IMR-90 (cell line): ENCODE measurements at regions not wholly inside any gene's neighbourhood (a gene's known extent, or its start where the extent isn't known, plus 50 kb on each side); places are given as distances from the start of the nearest gene placed in this dataset.

ENCODE experiments used
- ATAC-seq: fragments of 200-7000 bp; cut with Tn5 transposase; 2 replicates; pipeline ENCODE4 v1.9.1; 2020; ENCODE audit warnings: low read depth, mild to moderate bottlenecking, moderate library complexity
- BruUV-seq: library from RNA; stranded (reverse); fragments of 400-500 nt; replicated peaks from 2 replicates; lab custom pipeline; 2021; lab: Mats Ljungman, UMichigan
- CTCF ChIA-PET: fragments of 300-600 bp; formaldehyde crosslinking; extraction: SDS; loops from one replicate; lab custom pipeline; 2021; ENCODE audit warnings: antibody characterized with exemption; lab: Yijun Ruan, JAX
- POLR2A ChIA-PET: fragments of 300-600 bp; sonication (Branson Sonifier 250); formaldehyde crosslinking; loops from one replicate; lab custom pipeline; 2022; ENCODE audit warnings: antibody characterized with exemption; ENCODE audit not compliant: unreplicated experiment; lab: Charles Lee
- DNase-seq: peaks from one replicate; pipeline ENCODE4 v3.0.0; 2013
- H2AFZ ChIP-seq: replicated peaks from 2 replicates; pipeline ENCODE3; 2013; ENCODE audit warnings: low read length, mild to moderate bottlenecking; ENCODE audit not compliant: poor library complexity
- H2AK5ac ChIP-seq: 2 replicates; pipeline ENCODE4 v1.6.1; 2013; ENCODE audit warnings: low read depth, low read length, inconsistent platforms
- H2AK9ac ChIP-seq: replicated peaks from 2 replicates; pipeline ENCODE3; 2013; ENCODE audit warnings: mild to moderate bottlenecking, low read depth, low read length, moderate library complexity; ENCODE audit not compliant: poor library complexity
- H2BK120ac ChIP-seq: 2 replicates; pipeline ENCODE4 v1.6.1; 2013; ENCODE audit warnings: low read depth, low read length, inconsistent platforms
- H2BK15ac ChIP-seq: 3 replicates; pipeline ENCODE4 v1.6.1; 2013; ENCODE audit warnings: low read depth, low read length, inconsistent platforms
- H2BK20ac ChIP-seq: 2 replicates; pipeline ENCODE4 v1.6.1; 2013; ENCODE audit warnings: low read depth, mild to moderate bottlenecking, inconsistent platforms, low read length, moderate library complexity
- H2BK5ac ChIP-seq: 2 replicates; pipeline ENCODE4 v1.6.1; 2013; ENCODE audit warnings: mild to moderate bottlenecking, low read depth, low read length, inconsistent platforms; ENCODE audit not compliant: poor library complexity, severe bottlenecking
- H3K14ac ChIP-seq: replicated peaks from 2 replicates; pipeline ENCODE4 v1.6.1; 2013; ENCODE audit warnings: low read depth, low read length, inconsistent platforms
- H3K18ac ChIP-seq: 2 replicates; pipeline ENCODE4 v1.6.1; 2013; ENCODE audit warnings: low read depth, low read length, control low read depth
- H3K23ac ChIP-seq: 2 replicates; pipeline ENCODE4 v1.6.1; 2013; ENCODE audit warnings: low read depth, low read length, inconsistent platforms
- H3K27ac ChIP-seq: 2 replicates; pipeline ENCODE4 v1.5.1; 2013; ENCODE audit warnings: mild to moderate bottlenecking, control low read depth, low read length; ENCODE audit not compliant: insufficient read depth
- H3K27me3 ChIP-seq: 2 replicates; pipeline ENCODE4 v1.6.1; 2013; ENCODE audit warnings: low read length; ENCODE audit not compliant: control insufficient read depth, insufficient read depth
- H3K36me3 ChIP-seq: 2 replicates; pipeline ENCODE4 v1.6.1; 2013; ENCODE audit warnings: low read length, mixed read lengths; ENCODE audit not compliant: control insufficient read depth, insufficient read depth
- H3K4ac ChIP-seq: 2 replicates; pipeline ENCODE4 v1.6.1; 2013; ENCODE audit warnings: low read depth, low read length, inconsistent platforms
- H3K4me1 ChIP-seq: 2 replicates; pipeline ENCODE4 v1.6.1; 2013; ENCODE audit warnings: low read length, mixed read lengths; ENCODE audit not compliant: control insufficient read depth, insufficient read depth
- H3K4me2 ChIP-seq: 2 replicates; pipeline ENCODE4 v1.6.1; 2013; ENCODE audit warnings: low read depth, mild to moderate bottlenecking, control low read depth, low read length, moderate library complexity
- H3K4me3 ChIP-seq: 2 replicates; pipeline ENCODE4 v1.5.1; 2013; ENCODE audit warnings: low read depth, mild to moderate bottlenecking, control low read depth, low read length, moderate library complexity; ENCODE audit not compliant: insufficient read depth
- H3K56ac ChIP-seq: 2 replicates; pipeline ENCODE4 v1.6.1; 2013; ENCODE audit warnings: low read length, inconsistent platforms; ENCODE audit not compliant: insufficient read depth; ENCODE audit errors: extremely low read depth
- H3K79me1 ChIP-seq, 2 experiments: 2 replicates each; pipeline ENCODE4 v1.6.1; 2013; ENCODE audit warnings: low read length in 2 of 2, inconsistent platforms in 1 of 2, low read depth in 1 of 2
- H3K9ac ChIP-seq: 2 replicates; pipeline ENCODE4 v1.6.1; 2013; ENCODE audit warnings: low read depth, low read length, control low read depth
- H3K9me1 ChIP-seq: 2 replicates; pipeline ENCODE4 v1.6.1; 2013; ENCODE audit warnings: low read length, inconsistent platforms; ENCODE audit not compliant: insufficient read depth
- H3K9me3 ChIP-seq: 2 replicates; pipeline ENCODE4 v1.6.1; 2013; ENCODE audit warnings: low read length; ENCODE audit not compliant: control insufficient read depth, insufficient read depth
- H4K20me1 ChIP-seq: 2 replicates; pipeline ENCODE4 v1.6.1; 2013; ENCODE audit warnings: low read length, inconsistent platforms; ENCODE audit not compliant: insufficient read depth
- H4K5ac ChIP-seq: 2 replicates; pipeline ENCODE4 v1.6.1; 2013; ENCODE audit warnings: mild to moderate bottlenecking, low read depth, low read length, control low read depth
- H4K8ac ChIP-seq, 2 experiments: 2 replicates each; pipeline ENCODE4 v1.6.1; 2013; ENCODE audit warnings: low read depth in 2 of 2, low read length in 2 of 2, control low read depth in 1 of 2, inconsistent platforms in 1 of 2
- H4K91ac ChIP-seq: 2 replicates; pipeline ENCODE4 v1.6.1; 2013; ENCODE audit warnings: low read depth, low read length, inconsistent platforms; ENCODE audit not compliant: insufficient read depth
- POLR2A ChIP-seq: IDR thresholded peaks from 2 replicates; pipeline ENCODE4 v1.6.1; 2012; ENCODE audit warnings: mild to moderate bottlenecking, low read depth, low read length
- WGBS, 2 experiments: methylation state at CpG; one replicate each; pipeline versions ENCODE4 v1.1.5 to v1.1.7; 2013; ENCODE audit warnings: missing lambda C conversion rate in 2 of 2; ENCODE audit not compliant: insufficient read length in 1 of 2; ENCODE audit errors: extremely low coverage in 2 of 2; 5-methylcytosine and 5-hydroxymethylcytosine counted together
- dilution Hi-C: fragments of 300-500 bp; cut with HindIII; formaldehyde crosslinking; loops from one replicate; pipeline ENCODE4 v1.14.3; 2018; ENCODE audit warnings: low sequenced_read_pairs; ENCODE audit not compliant: unreplicated experiment
- in situ Hi-C: fragments of 300-500 bp; cut with MboI; formaldehyde crosslinking; loops from 3 replicates; pipeline ENCODE4 v1.14.3; 2019; ENCODE audit warnings: low sequenced_read_pairs, inconsistent platforms, mixed read lengths
- intact Hi-C: fragments of 100-400 bp; cut with micrococcal nuclease; formaldehyde crosslinking; loops from 2 replicates; pipeline ENCODE4 v1.10.0; 2022

DNA sequence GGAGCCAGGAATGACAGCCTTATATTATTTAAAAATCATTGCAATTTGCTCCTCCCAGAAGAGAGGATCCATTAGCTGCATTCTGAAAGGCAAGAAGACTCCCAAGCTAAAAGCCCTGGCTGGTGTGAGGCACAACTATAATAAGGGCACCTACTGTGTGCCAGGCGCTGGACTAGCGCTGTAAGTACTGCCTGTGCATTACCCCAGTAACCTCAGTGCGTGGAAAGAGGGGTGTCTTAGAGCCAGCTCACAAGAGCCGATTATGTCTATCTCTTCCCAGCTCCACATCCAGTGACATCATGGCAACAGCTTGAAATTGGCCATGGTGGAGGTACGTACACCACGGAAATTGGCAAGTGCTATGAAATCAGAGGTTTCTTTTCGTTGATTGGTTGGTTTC lies 141.7 kb upstream of the IRF2BP2 start:
- CTCF ChIA-PET: interaction anchor here (0.5 to 1.0 kb wide), 3 partner anchors 18 to 169 kb away, joined by 3 to 5 read pairs (median 3); no protein-coding TSS in a partner anchor
- Histone ChIP-seq H4K8ac (no peak overlapping the region), H3K9ac (no peak overlapping the region), H4K5ac (no peak overlapping the region), H3K36me3 (no peaks in the 10 kb centered on the region), H3K4me1 (peaks cover 6% of the 10 kb centered on the region), H2BK5ac (no peak overlapping the region), H3K9me3 (no peaks in the 10 kb centered on the region), H3K56ac (no peak overlapping the region), H3K4me3 (no peak overlapping the region), H2AK9ac (no peak overlapping the region), H3K4me2 (no peak overlapping the region), H2BK120ac (no peak overlapping the region), H3K18ac (no peak overlapping the region), H2AFZ (no peak overlapping the region), H3K27ac (no peak overlapping the region), H3K27me3 (no peaks in the 10 kb centered on the region), H4K91ac (no peak overlapping the region), H3K79me1 (no peaks in the 10 kb centered on the region), H2BK20ac (no peak overlapping the region), H2AK5ac (no peak overlapping the region), H4K20me1 (no peaks in the 10 kb centered on the region), H3K4ac (no peak overlapping the region), H3K23ac (no peak overlapping the region), H3K14ac (no peak overlapping the region), H2BK15ac (no peak overlapping the region), H3K9me1 (peaks cover 3% of the 10 kb centered on the region; the same call in 1 of the 2 replicates)
- no TSS peak for BruUV-seq
- POLR2A ChIA-PET: no interaction called here
- intact Hi-C loops: no loop called here
- TF ChIP-seq POLR2A: no peak
- dilution Hi-C loops: no loop called here
- DNase-seq (no peak), ATAC-seq (no peak)
- WGBS, 2 experiments: 97% methylated on average over 5 of the region's 7 CpGs; no CpG with 5 or more reads in 1 of the 2 experiments
- in situ Hi-C loops: no loop called here
